ENCODE measurements at regions not wholly inside any gene's neighbourhood (a gene's known extent, or its start where the extent isn't known, plus 50 kb on each side); places are given as distances from the start of the nearest gene placed in this dataset.

DNA sequence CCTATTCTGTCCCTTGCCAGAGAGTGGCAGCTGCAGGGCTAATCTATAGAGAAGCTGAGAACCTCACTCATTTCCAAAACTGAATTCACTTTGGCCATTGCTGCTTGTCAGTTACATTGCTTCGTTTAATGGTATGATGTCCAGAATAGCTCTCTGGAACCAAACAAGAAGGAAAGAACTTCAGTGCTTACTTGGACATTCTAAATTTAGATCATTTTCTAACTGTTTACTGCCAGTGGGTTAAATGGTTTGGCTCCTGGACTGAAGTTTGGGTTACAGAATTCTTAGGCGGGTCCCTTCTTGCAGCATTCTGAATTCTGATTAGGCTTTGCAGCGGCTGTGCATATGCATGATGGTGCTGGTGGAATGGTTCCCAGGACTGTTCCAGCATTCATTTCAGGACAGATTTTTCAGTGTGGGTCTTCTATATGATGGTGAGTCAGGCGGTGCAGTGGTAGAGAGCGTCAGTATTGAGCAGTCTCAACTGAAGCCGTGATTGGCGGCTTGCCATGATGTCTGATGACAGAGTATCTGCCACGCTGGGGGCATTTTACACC is 148.7 kb downstream of the DYRK2 start:
- H2AFZ ChIP-seq (ENCODE audit: low read depth, low read length): no peak overlapping the region
- no TSS peak for BruUV-seq (replicated peaks)
- H3K36me3 ChIP-seq (ENCODE audit: control insufficient read depth in 2 of 2, extremely low read depth in 1 of 2, insufficient read depth in 2 of 2, low read length in 2 of 2): no peaks in the 10 kb centered on the region
- H3K9me3 ChIP-seq (replicated peaks; ENCODE audit: control insufficient read depth, insufficient read depth, low read length): no peaks in the 10 kb centered on the region
- POLR2A ChIA-PET: no interaction called here
- H3K4me1 ChIP-seq (ENCODE audit: control insufficient read depth, extremely low read depth, insufficient read depth, low read length): no peaks in the 10 kb centered on the region
- no peaks in the 10 kb centered on the region for H3K9me1 ChIP-seq (replicated peaks; ENCODE audit: control insufficient read depth, extremely low read depth, insufficient read depth, low read length)
- no peaks in the 10 kb centered on the region for H3K27me3 ChIP-seq (ENCODE audit: control insufficient read depth in 2 of 2, insufficient read depth in 2 of 2, low read length in 2 of 2)
- no peaks in the 10 kb centered on the region for H3K79me2 ChIP-seq (ENCODE audit: control insufficient read depth, insufficient read depth, low read length)
- H3K4me2 ChIP-seq (ENCODE audit: insufficient read depth, low read length): no peak overlapping the region
- H3K27ac ChIP-seq (ENCODE audit: insufficient read depth, low read depth, low read length): no peak overlapping the region
- no peaks in the 10 kb centered on the region for H4K20me1 ChIP-seq (replicated peaks; ENCODE audit: control insufficient read depth, extremely low read depth, insufficient read depth, low read length)
- DNase-seq (ENCODE audit: low read depth, low spot score) (no peak), FAIRE-seq (no peak)
- H3K9ac ChIP-seq (replicated peaks; ENCODE audit: extremely low read depth, insufficient read depth, low read length): no peak overlapping the region
- dilution Hi-C loops (cut with MboI; ENCODE audit: extremely low pct_ligation_motif_present, low sequenced_read_pairs) (no loop called here), intact Hi-C loops (cut with micrococcal nuclease) (no loop called here)
- no peak overlapping the region for H3K4me3 ChIP-seq (replicated peaks in 1 of 3; ENCODE audit: insufficient read depth in 1 of 3, low read depth in 1 of 3, low read length in 3 of 3)
- CTCF ChIA-PET: no interaction called here
- TF ChIP-seq, protein P1, sequence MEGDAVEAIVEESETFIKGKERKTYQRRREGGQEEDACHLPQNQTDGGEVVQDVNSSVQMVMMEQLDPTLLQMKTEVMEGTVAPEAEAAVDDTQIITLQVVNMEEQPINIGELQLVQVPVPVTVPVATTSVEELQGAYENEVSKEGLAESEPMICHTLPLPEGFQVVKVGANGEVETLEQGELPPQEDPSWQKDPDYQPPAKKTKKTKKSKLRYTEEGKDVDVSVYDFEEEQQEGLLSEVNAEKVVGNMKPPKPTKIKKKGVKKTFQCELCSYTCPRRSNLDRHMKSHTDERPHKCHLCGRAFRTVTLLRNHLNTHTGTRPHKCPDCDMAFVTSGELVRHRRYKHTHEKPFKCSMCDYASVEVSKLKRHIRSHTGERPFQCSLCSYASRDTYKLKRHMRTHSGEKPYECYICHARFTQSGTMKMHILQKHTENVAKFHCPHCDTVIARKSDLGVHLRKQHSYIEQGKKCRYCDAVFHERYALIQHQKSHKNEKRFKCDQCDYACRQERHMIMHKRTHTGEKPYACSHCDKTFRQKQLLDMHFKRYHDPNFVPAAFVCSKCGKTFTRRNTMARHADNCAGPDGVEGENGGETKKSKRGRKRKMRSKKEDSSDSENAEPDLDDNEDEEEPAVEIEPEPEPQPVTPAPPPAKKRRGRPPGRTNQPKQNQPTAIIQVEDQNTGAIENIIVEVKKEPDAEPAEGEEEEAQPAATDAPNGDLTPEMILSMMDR (IDR thresholded peaks at IDR 0.05; ENCODE audit: extremely low read depth in 1 of 2, insufficient read depth in 1 of 2, low read depth in 1 of 2, low read length in 2 of 2): no peak
- TF ChIP-seq MYC (IDR thresholded peaks at IDR 0.05; ENCODE audit: low read depth, low read length): no peak
- no peak for TF ChIP-seq POLR2A (IDR thresholded peaks at IDR 0.05; ENCODE audit: low read depth, low read length)
- no peak for TF ChIP-seq FOS (IDR thresholded peaks at IDR 0.05; ENCODE audit: borderline replicate concordance, insufficient read depth, low read length)
- no peak for TF ChIP-seq GATA2 (IDR thresholded peaks at IDR 0.05; ENCODE audit: insufficient read depth, insufficient read length, low read depth, low read length)
- no peak for TF ChIP-seq JUN (IDR thresholded peaks at IDR 0.05; ENCODE audit: borderline replicate concordance, insufficient read depth, insufficient read length, low read depth)
- TF ChIP-seq, protein P2, sequence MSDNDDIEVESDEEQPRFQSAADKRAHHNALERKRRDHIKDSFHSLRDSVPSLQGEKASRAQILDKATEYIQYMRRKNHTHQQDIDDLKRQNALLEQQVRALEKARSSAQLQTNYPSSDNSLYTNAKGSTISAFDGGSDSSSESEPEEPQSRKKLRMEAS (IDR thresholded peaks at IDR 0.05; ENCODE audit: insufficient read depth, insufficient read length): no peak
